GM18870 (cell line): ENCODE measurements at regions not wholly inside any gene's neighbourhood (a gene's known extent, or its start where the extent isn't known, plus 50 kb on each side); places are given as distances from the start of the nearest gene placed in this dataset.

ENCODE experiments used
- ATAC-seq: cut with Tn5 transposase; IDR thresholded peaks from one replicate; pipeline ENCODE4 v1.9.1; 2021; ENCODE audit warnings: moderate library complexity; ENCODE audit not compliant: unreplicated experiment

DNA sequence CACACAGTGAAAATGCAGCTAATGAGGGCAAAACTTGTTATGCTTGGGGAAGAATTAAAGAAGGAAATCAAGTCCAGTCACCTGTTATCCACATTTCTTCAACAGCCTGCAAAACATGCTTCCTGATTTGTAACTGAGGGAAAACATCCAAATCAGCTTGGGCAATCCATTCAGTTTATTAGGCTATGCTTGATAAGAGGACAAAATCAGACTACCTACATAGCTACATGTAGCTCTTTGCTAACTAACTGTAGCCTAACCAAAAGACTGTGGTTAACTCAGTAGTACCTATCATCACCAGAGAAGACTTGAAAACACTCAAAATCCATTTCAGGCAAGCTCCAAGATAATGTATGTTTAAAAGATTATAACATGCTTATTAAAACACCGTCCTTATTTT lies 436.4 kb downstream of the SHQ1 start:
- no peak for ATAC-seq

- no peak for ATAC-seq
These were observed 437.1 kb downstream of the SHQ1 start for GRCh38 chr3:72411126-72411525.

- ATAC-seq = no peak
These were observed 439.1 kb downstream of the SHQ1 start for GRCh38 chr3:72408983-72409779.

DNA sequence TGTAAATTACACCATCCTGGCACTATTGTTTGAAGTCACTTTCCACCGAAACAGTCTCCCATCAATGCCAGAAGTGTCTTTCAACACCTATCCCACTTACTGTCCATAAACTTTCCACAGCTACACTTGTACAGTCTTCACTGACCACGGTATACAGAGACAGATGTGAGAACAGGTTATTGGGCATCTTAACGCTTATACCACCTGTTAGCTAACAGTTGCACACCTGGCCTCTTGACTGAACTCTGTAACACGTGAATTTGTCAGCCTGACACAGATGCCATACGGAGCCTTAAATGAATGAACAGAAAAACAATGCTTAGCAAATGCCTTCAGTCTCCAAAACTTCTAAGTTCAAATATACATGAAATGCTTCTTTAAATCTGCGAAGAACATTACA lies 440.5 kb downstream of the SHQ1 start:
- ATAC-seq = no peak

- ATAC-seq = no peak
These were observed 442.2 kb downstream of the SHQ1 start for GRCh38 chr3:72405943-72406566.

DNA sequence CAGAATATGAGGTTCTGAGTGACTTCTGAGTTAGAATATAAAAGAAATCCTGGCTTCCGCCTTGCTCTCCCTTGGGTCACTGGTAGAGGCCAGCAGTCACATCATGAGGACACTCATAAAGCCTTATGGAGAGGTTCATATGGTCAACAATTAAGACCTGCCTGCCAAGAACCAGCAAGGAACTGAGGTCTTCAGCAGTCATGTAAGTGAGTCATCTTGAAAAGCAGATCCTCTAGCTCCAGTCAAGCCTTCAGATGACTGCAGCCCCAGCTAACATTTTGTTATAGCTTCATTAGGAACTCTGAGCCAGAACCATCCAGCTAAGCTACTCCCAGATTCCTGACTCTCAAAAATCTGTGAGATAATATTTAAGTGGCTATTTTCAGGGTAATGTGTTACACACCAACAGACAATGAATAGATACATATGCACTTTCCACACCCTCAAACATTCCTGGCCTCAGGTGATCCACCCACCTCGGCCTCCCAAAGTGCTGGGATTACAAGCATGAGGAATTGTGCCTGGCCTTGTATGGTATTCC lies 447.2 kb downstream of the SHQ1 start:
- ATAC-seq = no peak

DNA sequence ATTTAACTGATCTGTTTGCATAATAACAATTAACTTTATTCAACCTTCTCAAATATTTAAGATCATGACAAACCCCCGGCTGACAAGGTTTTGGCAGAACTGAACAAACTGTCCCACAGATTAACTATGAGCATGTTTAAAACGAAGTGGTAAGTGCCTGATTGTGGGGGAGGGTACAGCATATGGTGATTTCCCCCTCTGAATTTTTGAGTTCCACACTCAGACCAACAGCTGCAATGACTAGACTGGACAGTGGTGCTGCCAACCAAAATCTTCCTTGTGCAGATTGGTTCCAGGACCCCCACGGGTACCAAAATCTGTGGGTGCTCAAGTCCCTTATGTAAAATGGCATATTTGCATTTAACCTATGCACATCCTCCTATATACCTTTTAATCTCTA lies 449.5 kb downstream of the SHQ1 start:
- ATAC-seq = no peak

DNA sequence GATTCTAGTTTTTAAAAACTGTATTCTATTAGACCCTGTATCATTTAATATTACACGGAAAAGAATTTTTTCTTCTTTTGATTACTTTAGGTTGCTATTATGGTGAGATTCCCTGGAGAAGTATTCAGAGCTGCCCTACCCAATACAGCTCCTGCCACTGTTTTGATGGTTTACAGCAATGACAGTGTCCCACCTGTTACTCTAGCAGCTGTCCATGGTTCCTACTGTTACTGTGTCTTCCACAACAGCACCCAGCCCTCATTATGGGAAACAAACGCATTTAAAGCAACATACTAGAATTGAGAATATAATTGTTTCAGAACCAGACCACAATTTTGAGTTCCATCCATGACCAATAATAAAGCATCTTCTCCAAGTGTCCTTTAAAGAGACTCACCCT lies 450.7 kb downstream of the SHQ1 start:
- ATAC-seq = no peak

GRCh38 chr3:72396899-72397298 lies 451.3 kb downstream of the SHQ1 start:
- no peak for ATAC-seq

- ATAC-seq = no peak
These were observed 452.4 kb downstream of the SHQ1 start for GRCh38 chr3:72395776-72396311.

GRCh38 chr3:72393455-72393854 lies 454.8 kb downstream of the SHQ1 start:
- ATAC-seq = no peak

GRCh38 chr3:72391659-72392058 lies 456.6 kb downstream of the SHQ1 start:
- no peak for ATAC-seq

DNA sequence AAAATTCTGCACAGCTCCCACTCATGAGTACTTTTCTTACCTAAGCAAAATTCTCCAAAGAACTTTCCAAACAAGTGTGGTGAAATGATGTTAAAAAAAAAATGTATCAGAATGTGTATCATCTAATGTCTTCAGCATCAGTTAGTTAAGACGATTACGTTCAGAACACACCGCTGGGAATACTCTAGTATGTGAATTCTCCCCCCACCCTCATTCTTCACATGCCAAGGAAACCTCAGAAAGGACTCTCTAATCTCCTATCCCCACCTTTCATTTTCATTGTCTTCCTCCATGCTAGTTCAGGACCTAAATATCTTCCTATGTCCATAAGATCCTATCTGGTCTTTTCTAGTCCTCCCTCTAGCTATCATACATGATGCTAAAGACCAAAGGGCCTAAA lies 457.4 kb downstream of the SHQ1 start:
- ATAC-seq = no peak

DNA sequence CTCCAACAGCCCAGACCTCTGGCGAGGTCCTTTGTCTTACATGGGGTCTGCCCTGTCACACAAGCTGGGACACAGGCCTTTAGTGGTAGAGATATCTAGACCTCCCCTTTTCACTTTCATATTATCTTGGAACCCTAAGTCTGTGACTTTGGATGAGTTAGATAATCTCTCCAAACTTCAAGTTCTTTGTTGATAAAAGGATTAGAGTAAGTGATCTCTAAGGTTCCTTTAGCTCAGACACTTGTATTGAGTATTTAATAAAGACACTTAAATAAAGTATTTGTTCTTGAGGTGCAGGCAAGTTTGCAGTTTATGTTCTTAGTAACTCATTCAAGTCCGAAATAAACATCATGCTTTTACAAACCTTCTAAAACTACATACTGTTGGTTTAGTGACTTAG lies 459.6 kb downstream of the SHQ1 start:
- ATAC-seq = no peak

- no peak for ATAC-seq
These were observed 460.1 kb downstream of the SHQ1 start for GRCh38 chr3:72388117-72388516.

- ATAC-seq = no peak
These were observed 461.8 kb downstream of the SHQ1 start for GRCh38 chr3:72386327-72387000.

DNA sequence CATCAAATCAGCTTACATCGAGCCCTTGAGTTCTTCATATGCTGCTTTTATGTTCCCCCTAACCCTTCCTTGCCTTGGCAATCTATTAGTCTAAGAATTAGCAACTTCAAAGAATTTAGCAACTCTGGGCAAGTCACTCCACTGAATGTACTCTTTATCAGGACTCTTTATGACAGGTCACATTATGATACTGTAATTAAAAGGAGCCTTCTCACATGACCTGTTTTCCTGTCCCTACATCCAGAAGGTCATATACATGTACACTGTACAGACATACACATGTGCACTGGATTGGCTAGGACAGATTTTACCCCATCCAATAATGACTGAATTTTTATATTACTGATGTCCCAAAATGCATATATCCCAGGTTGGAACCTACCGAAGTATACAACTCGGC lies 463.1 kb downstream of the SHQ1 start:
- ATAC-seq = no peak

GRCh38 chr3:72384602-72385001 lies 463.6 kb downstream of the SHQ1 start:
- ATAC-seq = no peak

GRCh38 chr3:72383883-72384282 lies 464.4 kb downstream of the SHQ1 start:
- ATAC-seq = no peak

DNA sequence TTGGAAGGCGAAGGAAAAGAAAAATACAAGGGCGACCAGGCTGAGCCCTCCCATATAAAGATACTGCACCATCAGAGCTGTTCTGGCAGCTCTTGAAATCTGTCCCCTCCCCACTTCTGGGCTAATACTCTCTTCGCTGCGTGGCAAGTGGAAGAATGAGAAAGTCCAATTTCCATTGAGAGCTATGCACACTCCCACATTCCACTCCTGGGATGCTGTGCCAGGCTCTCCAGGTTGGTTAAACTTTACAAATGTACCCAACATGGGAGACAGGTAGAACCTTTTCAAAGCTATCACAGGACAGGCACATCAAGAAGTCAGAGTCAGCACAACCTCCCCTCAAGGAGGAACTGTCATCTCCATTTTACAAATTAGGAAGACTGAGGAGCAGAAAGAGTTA lies 465.0 kb downstream of the SHQ1 start:
- no peak for ATAC-seq

- no peak for ATAC-seq
These were observed 465.8 kb downstream of the SHQ1 start for GRCh38 chr3:72382460-72382859.

DNA sequence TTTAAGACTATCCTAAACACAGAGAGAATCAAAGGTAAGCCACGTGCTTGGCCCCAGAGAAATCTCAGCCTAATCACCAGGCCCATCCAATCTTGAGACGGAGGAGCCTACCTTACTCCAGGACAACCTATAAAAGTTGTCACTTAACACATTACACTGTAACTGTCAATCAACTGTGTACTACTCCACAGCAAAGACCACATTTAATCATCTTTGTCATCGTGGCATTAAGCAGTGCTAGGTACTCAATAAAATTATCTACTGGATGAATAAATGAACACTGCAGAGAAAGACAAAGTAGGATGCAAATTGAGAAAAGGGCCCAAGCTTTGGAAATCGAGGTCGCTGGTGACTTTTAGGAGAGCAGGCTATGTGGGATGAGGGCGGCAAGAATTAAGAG lies 466.7 kb downstream of the SHQ1 start:
- ATAC-seq = no peak
